ENCODE measurements at regions not wholly inside any gene's neighbourhood (a gene's known extent, or its start where the extent isn't known, plus 50 kb on each side); places are given as distances from the start of the nearest gene placed in this dataset.

DNA sequence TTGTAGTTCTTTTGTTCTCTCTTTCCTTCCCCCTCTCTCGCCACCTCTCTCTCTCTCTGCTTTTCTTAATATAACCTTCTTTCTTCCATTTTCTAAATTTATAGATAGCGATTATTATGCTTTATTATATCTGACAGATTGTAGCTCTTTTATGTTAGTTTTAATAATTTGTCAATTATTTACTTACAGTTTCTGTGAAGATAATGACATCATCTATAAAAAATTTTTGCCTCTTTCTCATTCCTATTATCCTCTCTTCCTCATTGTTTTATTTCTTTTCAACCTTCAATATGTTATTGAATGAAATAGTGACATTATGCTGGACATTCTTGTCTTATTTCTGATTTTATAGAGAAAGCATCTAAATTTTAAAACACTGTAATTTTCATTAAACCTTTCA is 469.6 kb upstream of the NRG3 start:
- Mint-ChIP-seq H3K36me3 (ENCODE audit: insufficient read depth, unreplicated experiment) (no peaks in the 10 kb centered on the region), H3K4me1 (ENCODE audit: low read depth, unreplicated experiment) (no peaks in the 10 kb centered on the region), H3K9me3 (ENCODE audit: unreplicated experiment) (no peaks in the 10 kb centered on the region), H3K4me3 (ENCODE audit: unreplicated experiment) (no peak overlapping the region), H3K27me3 (ENCODE audit: insufficient read depth, unreplicated experiment) (no peaks in the 10 kb centered on the region), H3K27ac (ENCODE audit: unreplicated experiment) (no peak overlapping the region)
- ChIA-PET CTCF (no interaction called here), POLR2A (no interaction called here)
- Histone ChIP-seq H3K4me1 (no peaks in the 10 kb centered on the region), H3K27me3 (replicated peaks; ENCODE audit: control insufficient read depth, insufficient read depth, low read length) (no peaks in the 10 kb centered on the region), H3K36me3 (ENCODE audit: control insufficient read depth, insufficient read depth, low read length) (no peaks in the 10 kb centered on the region), H3K9me3 (no peaks in the 10 kb centered on the region), H3K4me3 (ENCODE audit: low read depth, low read length) (no peak overlapping the region)
- TF ChIP-seq CTCF (IDR thresholded peaks at IDR 0.05; ENCODE audit: insufficient read depth in 1 of 2, low read depth in 1 of 2, low read length in 1 of 2, severe bottlenecking in 1 of 2, unreplicated experiment in 1 of 2): no peak
- no TSS peak for BruUV-seq (replicated peaks)
- intact Hi-C loops (cut with micrococcal nuclease; ENCODE audit: unreplicated experiment): no loop called here
- DNase-seq: no peak

- Mint-ChIP-seq H3K4me3 (ENCODE audit: unreplicated experiment) (no peak overlapping the region), H3K27ac (ENCODE audit: unreplicated experiment) (no peak overlapping the region), H3K27me3 (ENCODE audit: insufficient read depth, unreplicated experiment) (no peaks in the 10 kb centered on the region), H3K9me3 (ENCODE audit: unreplicated experiment) (peaks cover 9% of the 10 kb centered on the region), H3K4me1 (ENCODE audit: low read depth, unreplicated experiment) (no peaks in the 10 kb centered on the region), H3K36me3 (ENCODE audit: insufficient read depth, unreplicated experiment) (no peaks in the 10 kb centered on the region)
- CTCF ChIA-PET: interaction anchor here (1.0 kb wide), 1 partner anchor 406 kb away, joined by 8 read pairs; no protein-coding TSS in a partner anchor
- intact Hi-C loops (cut with micrococcal nuclease; ENCODE audit: unreplicated experiment): loop anchor here (1.0 to 5.0 kb wide), 2 partner anchors 406 to 423 kb away; no protein-coding TSS in a partner anchor
- TF ChIP-seq CTCF (IDR thresholded peaks at IDR 0.05; ENCODE audit: insufficient read depth in 1 of 2, low read depth in 1 of 2, low read length in 1 of 2, severe bottlenecking in 1 of 2, unreplicated experiment in 1 of 2): peak in 1 of 2 experiments; percentile 55
- Histone ChIP-seq H3K4me3 (ENCODE audit: low read depth, low read length) (no peak overlapping the region), H3K27me3 (replicated peaks; ENCODE audit: control insufficient read depth, insufficient read depth, low read length) (no peaks in the 10 kb centered on the region), H3K36me3 (ENCODE audit: control insufficient read depth, insufficient read depth, low read length) (no peaks in the 10 kb centered on the region), H3K9me3 (no peaks in the 10 kb centered on the region), H3K4me1 (no peaks in the 10 kb centered on the region)
- no TSS peak for BruUV-seq (replicated peaks)
- POLR2A ChIA-PET: no interaction called here
- DNase-seq: peak; percentile 27 to 35
Observed at GRCh38 chr10:81414038-81414437, 461.0 kb upstream of the NRG3 start.

GRCh38 chr10:81426722-81427121 is 448.3 kb upstream of the NRG3 start:
- H3K4me3 ChIP-seq (ENCODE audit: low read depth, low read length): no peak overlapping the region
- CTCF ChIA-PET: no interaction called here
- Mint-ChIP-seq H3K36me3 (ENCODE audit: insufficient read depth, unreplicated experiment) (no peaks in the 10 kb centered on the region), H3K4me3 (ENCODE audit: unreplicated experiment) (no peak overlapping the region), H3K27me3 (ENCODE audit: insufficient read depth, unreplicated experiment) (no peaks in the 10 kb centered on the region), H3K9me3 (ENCODE audit: unreplicated experiment) (no peaks in the 10 kb centered on the region), H3K4me1 (ENCODE audit: low read depth, unreplicated experiment) (no peaks in the 10 kb centered on the region), H3K27ac (ENCODE audit: unreplicated experiment) (no peak overlapping the region)
- H3K9me3 ChIP-seq: no peaks in the 10 kb centered on the region
- intact Hi-C loops (cut with micrococcal nuclease; ENCODE audit: unreplicated experiment): no loop called here
- no peaks in the 10 kb centered on the region for H3K4me1 ChIP-seq
- no peak for DNase-seq
- BruUV-seq (replicated peaks): no TSS peak
- no peak for TF ChIP-seq CTCF (IDR thresholded peaks at IDR 0.05; ENCODE audit: insufficient read depth in 1 of 2, low read depth in 1 of 2, low read length in 1 of 2, severe bottlenecking in 1 of 2, unreplicated experiment in 1 of 2)
- POLR2A ChIA-PET: no interaction called here
- no peaks in the 10 kb centered on the region for H3K36me3 ChIP-seq (ENCODE audit: control insufficient read depth, insufficient read depth, low read length)
- H3K27me3 ChIP-seq (replicated peaks; ENCODE audit: control insufficient read depth, insufficient read depth, low read length): no peaks in the 10 kb centered on the region
